SK-N-SH (cell line): ENCODE measurements at regions not wholly inside any gene's neighbourhood (a gene's known extent, or its start where the extent isn't known, plus 50 kb on each side); places are given as distances from the start of the nearest gene placed in this dataset.

Experiments used
- CTCF ChIA-PET: fragments of 300-600, 350-600 bp; formaldehyde crosslinking; extraction: SDS; loops from one replicate; lab custom pipeline; 2021; lab: Yijun Ruan, JAX
- POLR2A ChIA-PET: fragments of 350-600 bp; sonication (Branson Sonifier 250); formaldehyde crosslinking; extraction: SDS; loops from one replicate; lab custom pipeline; 2020; ENCODE audit warnings: antibody characterized with exemption, inconsistent platforms; lab: Yijun Ruan, JAX
- DNase-seq: peaks from one replicate; pipeline ENCODE4 v3.0.0; 2012
- H2AFZ ChIP-seq: fragments of 200-600 bp; sonication (generic); 2 replicates; pipeline ENCODE4 v1.8.1; 2016; ENCODE audit warnings: antibody characterized with exemption, mild to moderate bottlenecking, low read depth
- H3F3A ChIP-seq: fragments of 200-600 bp; sonication (generic); replicated peaks from 2 replicates; pipeline ENCODE3; 2016; ENCODE audit warnings: antibody characterized with exemption, mild to moderate bottlenecking; ENCODE audit not compliant: insufficient read depth
- H3K27ac ChIP-seq, 2 experiments: fragments of 200-500 bp in 1 of 2; fragments of 200-600 bp in 1 of 2; sonication (Bioruptor generic) in 1 of 2; sonication (generic), shearing (Covaris generic) in 1 of 2; 2 replicates each; pipeline versions ENCODE4 v1.5.1 to v1.6.1; 2014 to 2016; ENCODE audit warnings: low read depth in 2 of 2, inconsistent platforms in 1 of 2, low read length in 1 of 2, mild to moderate bottlenecking in 1 of 2, mixed read lengths in 1 of 2
- H3K27me3 ChIP-seq: fragments of 200-600 bp; sonication (generic), shearing (Covaris generic); 2 replicates; pipeline ENCODE4 v1.6.1; 2016; ENCODE audit warnings: mixed run types; ENCODE audit not compliant: insufficient read depth
- H3K36me3 ChIP-seq, 2 experiments: fragments of 200-500 bp in 1 of 2; fragments of 200-600 bp in 1 of 2; sonication (Bioruptor generic) in 1 of 2; sonication (generic) in 1 of 2; replicated peaks in 1 of 2; 2 replicates each; pipeline versions ENCODE3 to v1.5.1; 2014 to 2016; ENCODE audit warnings: low read length in 1 of 2, mild to moderate bottlenecking in 1 of 2; ENCODE audit not compliant: insufficient read depth in 2 of 2, control insufficient read depth in 1 of 2
- H3K4me1 ChIP-seq, 2 experiments: fragments of 200-500 bp in 1 of 2; fragments of 200-600 bp in 1 of 2; sonication (Bioruptor generic) in 1 of 2; sonication (generic), shearing (Covaris generic) in 1 of 2; 2 replicates each; pipeline versions ENCODE4 v1.5.1 to v1.6.1; 2014 to 2016; ENCODE audit warnings: low read depth in 1 of 2, low read length in 1 of 2, mixed run types in 1 of 2; ENCODE audit not compliant: insufficient read depth in 2 of 2, control insufficient read depth in 1 of 2
- H3K4me2 ChIP-seq: fragments of 200-600 bp; sonication (generic), shearing (Covaris generic); 2 replicates; pipeline ENCODE4 v1.6.1; 2017; ENCODE audit warnings: mixed run types
- H3K4me3 ChIP-seq, 2 experiments: fragments of 200-500 bp in 1 of 2; fragments of 200-600 bp in 1 of 2; sonication (Bioruptor generic) in 1 of 2; sonication (generic), shearing (Covaris generic) in 1 of 2; 2 replicates each; pipeline versions ENCODE4 v1.5.1 to v1.8.1; 2014 to 2016; ENCODE audit warnings: low read depth in 2 of 2, inconsistent platforms in 1 of 2, low read length in 1 of 2, mild to moderate bottlenecking in 1 of 2, mixed read lengths in 1 of 2, moderate library complexity in 1 of 2
- H3K79me2 ChIP-seq: fragments of 200-600 bp; sonication (generic); 2 replicates; pipeline ENCODE4 v1.8.1; 2017; ENCODE audit warnings: mild to moderate bottlenecking; ENCODE audit not compliant: insufficient read depth
- H3K9ac ChIP-seq: fragments of 200-600 bp; sonication (generic); 2 replicates; pipeline ENCODE4 v1.6.1; 2017; ENCODE audit warnings: mixed run types
- H3K9me2 ChIP-seq: fragments of 200-600 bp; sonication (generic); 2 replicates; pipeline ENCODE4 v1.6.1; 2017; ENCODE audit warnings: mixed run types
- H3K9me3 ChIP-seq: fragments of 200-600 bp; sonication (generic); 2 replicates; pipeline ENCODE4 v1.6.1; 2017; ENCODE audit warnings: mixed run types, mild to moderate bottlenecking, moderate library complexity
- H4K20me1 ChIP-seq: fragments of 200-600 bp; sonication (generic); 2 replicates; pipeline ENCODE4 v1.6.1; 2017; ENCODE audit warnings: mild to moderate bottlenecking, mixed run types; ENCODE audit not compliant: insufficient read depth
- EP300 ChIP-seq, 2 experiments: IDR thresholded peaks; 2 replicates each; pipeline versions ENCODE4 v1.4.0 to v1.6.1; 2012; ENCODE audit warnings: borderline replicate concordance in 1 of 2, low read depth in 1 of 2, low read length in 1 of 2
- EZH2phosphoT487 ChIP-seq: fragments of 200-600 bp; sonication (generic); IDR thresholded peaks from 2 replicates; pipeline ENCODE4 v1.6.1; 2017; ENCODE audit warnings: low read depth, mixed run types, mild to moderate bottlenecking, antibody characterized with exemption, moderate library complexity, borderline replicate concordance
- FOXJ3 ChIP-seq: sonication (generic); formaldehyde crosslinking; IDR thresholded peaks from 2 replicates; pipeline ENCODE4 v1.5.1; 2020; ENCODE audit warnings: mild to moderate bottlenecking, missing genetic modification reagents
- MEF2A ChIP-seq: IDR thresholded peaks from 2 replicates; pipeline ENCODE4 v1.4.0; 2012; ENCODE audit warnings: low read depth, borderline replicate concordance
- MXI1 ChIP-seq: IDR thresholded peaks from 2 replicates; pipeline ENCODE4 v1.6.1; 2012; ENCODE audit warnings: mild to moderate bottlenecking, low read depth, low read length, improper control_type of control experiment
- NFIC ChIP-seq: IDR thresholded peaks from 2 replicates; pipeline ENCODE4 v1.4.0; 2012; ENCODE audit warnings: borderline replicate concordance
- RAD21 ChIP-seq: IDR thresholded peaks from 2 replicates; pipeline ENCODE4 v1.6.1; 2012; ENCODE audit warnings: mild to moderate bottlenecking, low read length
- RCOR1 ChIP-seq: fragments of 150-350 bp; IDR thresholded peaks from 2 replicates; pipeline ENCODE4 v1.6.1; 2017; ENCODE audit warnings: antibody characterized with exemption, low read length
- RFX5 ChIP-seq: IDR thresholded peaks from 2 replicates; pipeline ENCODE4 v1.6.1; 2012; ENCODE audit warnings: mild to moderate bottlenecking, improper control_type of control experiment, low read length
- RXRA ChIP-seq: IDR thresholded peaks from 2 replicates; pipeline ENCODE4 v1.4.0; 2012; ENCODE audit warnings: low read depth, mild to moderate bottlenecking, borderline replicate concordance
- YY1 ChIP-seq: IDR thresholded peaks from 2 replicates; pipeline ENCODE4 v1.4.0; 2012; ENCODE audit warnings: low read depth, mild to moderate bottlenecking
- WGBS: methylation state at CpG from one replicate; pipeline ENCODE4 v1.1.6; 2017; ENCODE audit warnings: low lambda C conversion rate; 5-methylcytosine and 5-hydroxymethylcytosine counted together
- TF ChIP-seq, protein P1 (sequence below): IDR thresholded peaks from 2 replicates; pipeline ENCODE4 v1.6.1; 2012; ENCODE audit warnings: mild to moderate bottlenecking, low read depth, low read length, moderate library complexity
- TF ChIP-seq, protein P2 (sequence below): fragments of 200-600 bp; sonication (generic); IDR thresholded peaks from 2 replicates; pipeline ENCODE4 v1.6.1; 2017; ENCODE audit warnings: antibody characterized with exemption, mild to moderate bottlenecking, moderate library complexity
- TF ChIP-seq, protein P3 (sequence below): IDR thresholded peaks from 2 replicates; pipeline ENCODE4 v1.4.0; 2012; ENCODE audit warnings: low read depth

DNA sequence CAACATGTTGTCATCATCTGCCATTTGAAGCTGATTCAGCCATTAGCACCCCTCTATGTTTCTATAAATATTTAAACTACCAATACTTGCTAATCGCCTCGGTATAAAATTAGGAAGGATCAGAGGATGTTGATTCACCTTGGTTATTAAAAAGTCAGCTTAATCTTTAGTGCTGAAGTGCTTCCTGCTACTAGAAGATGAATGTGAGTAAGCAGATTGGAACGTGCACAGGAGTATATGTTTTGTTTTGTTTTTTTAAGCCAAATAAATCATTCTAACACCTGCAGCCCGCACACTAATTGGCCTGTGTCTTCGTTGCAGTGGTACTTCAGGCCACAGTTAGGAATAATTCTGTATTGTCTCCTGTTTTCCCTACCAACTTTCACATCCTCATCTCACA is 485.7 kb downstream of the AJAP1 start:
- Histone ChIP-seq H3K4me3 (no peak overlapping the region), H3K79me2 (no peaks in the 10 kb centered on the region), H3K4me2 (no peak overlapping the region), H3K9ac (no peak overlapping the region), H3K27me3 (no peaks in the 10 kb centered on the region), H3K4me1 (no peaks in the 10 kb centered on the region; a peak in 1 of 4 replicates), H4K20me1 (no peaks in the 10 kb centered on the region), H3K27ac (no peak overlapping the region), H3K9me3 (no peaks in the 10 kb centered on the region), H3K9me2 (no peaks in the 10 kb centered on the region), H3K36me3 (no peaks in the 10 kb centered on the region), H3F3A (no peaks in the 10 kb centered on the region), H2AFZ (no peak overlapping the region)
- WGBS: 25% methylated on average over 5 of the region's 5 CpGs
- TF ChIP-seq EZH2phosphoT487 (no peak), FOXJ3 (CRISPR knock-in tag) (no peak), MEF2A (no peak), RXRA (no peak), RAD21 (no peak), RCOR1 (no peak), NFIC (no peak), RFX5 (no peak), EP300 (IDR thresholded peaks at IDR 0.05; ENCODE audit: borderline replicate concordance in 1 of 2, low read depth in 1 of 2, low read length in 1 of 2) (no peak), YY1 (no peak), MXI1 (no peak)
- TF ChIP-seq, protein P1, sequence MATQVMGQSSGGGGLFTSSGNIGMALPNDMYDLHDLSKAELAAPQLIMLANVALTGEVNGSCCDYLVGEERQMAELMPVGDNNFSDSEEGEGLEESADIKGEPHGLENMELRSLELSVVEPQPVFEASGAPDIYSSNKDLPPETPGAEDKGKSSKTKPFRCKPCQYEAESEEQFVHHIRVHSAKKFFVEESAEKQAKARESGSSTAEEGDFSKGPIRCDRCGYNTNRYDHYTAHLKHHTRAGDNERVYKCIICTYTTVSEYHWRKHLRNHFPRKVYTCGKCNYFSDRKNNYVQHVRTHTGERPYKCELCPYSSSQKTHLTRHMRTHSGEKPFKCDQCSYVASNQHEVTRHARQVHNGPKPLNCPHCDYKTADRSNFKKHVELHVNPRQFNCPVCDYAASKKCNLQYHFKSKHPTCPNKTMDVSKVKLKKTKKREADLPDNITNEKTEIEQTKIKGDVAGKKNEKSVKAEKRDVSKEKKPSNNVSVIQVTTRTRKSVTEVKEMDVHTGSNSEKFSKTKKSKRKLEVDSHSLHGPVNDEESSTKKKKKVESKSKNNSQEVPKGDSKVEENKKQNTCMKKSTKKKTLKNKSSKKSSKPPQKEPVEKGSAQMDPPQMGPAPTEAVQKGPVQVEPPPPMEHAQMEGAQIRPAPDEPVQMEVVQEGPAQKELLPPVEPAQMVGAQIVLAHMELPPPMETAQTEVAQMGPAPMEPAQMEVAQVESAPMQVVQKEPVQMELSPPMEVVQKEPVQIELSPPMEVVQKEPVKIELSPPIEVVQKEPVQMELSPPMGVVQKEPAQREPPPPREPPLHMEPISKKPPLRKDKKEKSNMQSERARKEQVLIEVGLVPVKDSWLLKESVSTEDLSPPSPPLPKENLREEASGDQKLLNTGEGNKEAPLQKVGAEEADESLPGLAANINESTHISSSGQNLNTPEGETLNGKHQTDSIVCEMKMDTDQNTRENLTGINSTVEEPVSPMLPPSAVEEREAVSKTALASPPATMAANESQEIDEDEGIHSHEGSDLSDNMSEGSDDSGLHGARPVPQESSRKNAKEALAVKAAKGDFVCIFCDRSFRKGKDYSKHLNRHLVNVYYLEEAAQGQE: no peak
- TF ChIP-seq, protein P2, sequence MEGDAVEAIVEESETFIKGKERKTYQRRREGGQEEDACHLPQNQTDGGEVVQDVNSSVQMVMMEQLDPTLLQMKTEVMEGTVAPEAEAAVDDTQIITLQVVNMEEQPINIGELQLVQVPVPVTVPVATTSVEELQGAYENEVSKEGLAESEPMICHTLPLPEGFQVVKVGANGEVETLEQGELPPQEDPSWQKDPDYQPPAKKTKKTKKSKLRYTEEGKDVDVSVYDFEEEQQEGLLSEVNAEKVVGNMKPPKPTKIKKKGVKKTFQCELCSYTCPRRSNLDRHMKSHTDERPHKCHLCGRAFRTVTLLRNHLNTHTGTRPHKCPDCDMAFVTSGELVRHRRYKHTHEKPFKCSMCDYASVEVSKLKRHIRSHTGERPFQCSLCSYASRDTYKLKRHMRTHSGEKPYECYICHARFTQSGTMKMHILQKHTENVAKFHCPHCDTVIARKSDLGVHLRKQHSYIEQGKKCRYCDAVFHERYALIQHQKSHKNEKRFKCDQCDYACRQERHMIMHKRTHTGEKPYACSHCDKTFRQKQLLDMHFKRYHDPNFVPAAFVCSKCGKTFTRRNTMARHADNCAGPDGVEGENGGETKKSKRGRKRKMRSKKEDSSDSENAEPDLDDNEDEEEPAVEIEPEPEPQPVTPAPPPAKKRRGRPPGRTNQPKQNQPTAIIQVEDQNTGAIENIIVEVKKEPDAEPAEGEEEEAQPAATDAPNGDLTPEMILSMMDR: no peak
- TF ChIP-seq, protein P3, sequence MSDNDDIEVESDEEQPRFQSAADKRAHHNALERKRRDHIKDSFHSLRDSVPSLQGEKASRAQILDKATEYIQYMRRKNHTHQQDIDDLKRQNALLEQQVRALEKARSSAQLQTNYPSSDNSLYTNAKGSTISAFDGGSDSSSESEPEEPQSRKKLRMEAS: no peak
- ChIA-PET POLR2A (no interaction called here), CTCF (interaction anchor here (1.5 kb wide), 1 partner anchor 15 kb away, joined by 4 read pairs; no protein-coding TSS in a partner anchor)
- DNase-seq: no peak
